NCI-H526 treated with DMSO at 0.1 percent for 48 hours (cell line): ENCODE measurements at regions not wholly inside any gene's neighbourhood (a gene's known extent, or its start where the extent isn't known, plus 50 kb on each side); places are given as distances from the start of the nearest gene placed in this dataset.
A peak's percentile ranks its signal among the peaks of the same experiment; 100 is the strongest.

ENCODE experiments used
- DNase-seq: peaks from one replicate; lab custom pipeline; 2025; lab: John Stamatoyannopoulos, UW

DNA sequence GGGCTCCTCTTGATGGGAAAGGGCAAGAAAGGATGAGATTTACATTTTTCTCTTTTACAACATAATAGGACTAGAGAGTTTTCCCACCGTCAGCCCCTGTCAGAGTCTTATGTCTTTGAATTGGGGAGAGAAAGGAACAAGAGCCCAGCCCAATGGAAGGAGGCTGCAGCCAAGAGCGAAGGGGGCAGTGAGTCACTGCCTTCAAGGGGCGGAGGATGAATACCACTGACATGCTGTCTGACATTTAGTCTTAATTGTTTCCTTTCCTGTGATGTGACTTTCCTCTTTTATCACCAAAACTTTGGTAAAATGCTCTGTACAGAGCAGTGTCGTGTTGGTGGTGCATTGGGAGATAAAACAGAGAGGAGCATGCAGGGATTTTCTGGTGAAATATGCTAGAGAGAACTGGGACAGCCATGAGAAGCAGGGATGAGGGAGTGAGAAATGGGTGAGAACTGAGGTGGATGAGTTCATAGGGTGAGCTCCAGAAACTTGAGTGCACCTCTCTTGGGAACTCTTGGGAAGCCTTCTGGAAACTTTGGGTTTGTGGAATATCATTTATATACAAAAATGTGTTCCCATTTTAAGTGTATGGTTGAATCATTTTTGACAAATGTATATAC is 179.9 kb upstream of the FGGY start:
- no peak for DNase-seq

DNA sequence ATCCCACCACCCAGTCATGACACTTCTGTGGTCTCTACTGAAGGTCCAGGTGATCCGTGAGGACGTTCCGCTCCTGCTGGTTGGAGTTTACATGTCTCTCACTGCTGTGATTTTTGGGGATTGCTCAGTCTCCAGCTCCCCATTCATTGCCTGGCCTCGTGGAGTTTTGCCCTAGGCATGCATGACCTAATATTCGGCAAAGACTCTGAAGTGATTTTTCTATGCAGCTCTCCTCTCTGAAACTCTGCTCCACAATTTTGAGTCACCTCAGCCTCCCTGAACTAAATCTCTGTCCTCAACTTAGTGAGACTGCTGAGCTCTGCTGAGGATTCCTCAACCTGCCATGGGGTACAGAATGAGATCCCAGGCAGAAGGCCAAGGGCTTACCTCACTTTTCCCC is 174.4 kb upstream of the FGGY start:
- DNase-seq: no peak

DNA sequence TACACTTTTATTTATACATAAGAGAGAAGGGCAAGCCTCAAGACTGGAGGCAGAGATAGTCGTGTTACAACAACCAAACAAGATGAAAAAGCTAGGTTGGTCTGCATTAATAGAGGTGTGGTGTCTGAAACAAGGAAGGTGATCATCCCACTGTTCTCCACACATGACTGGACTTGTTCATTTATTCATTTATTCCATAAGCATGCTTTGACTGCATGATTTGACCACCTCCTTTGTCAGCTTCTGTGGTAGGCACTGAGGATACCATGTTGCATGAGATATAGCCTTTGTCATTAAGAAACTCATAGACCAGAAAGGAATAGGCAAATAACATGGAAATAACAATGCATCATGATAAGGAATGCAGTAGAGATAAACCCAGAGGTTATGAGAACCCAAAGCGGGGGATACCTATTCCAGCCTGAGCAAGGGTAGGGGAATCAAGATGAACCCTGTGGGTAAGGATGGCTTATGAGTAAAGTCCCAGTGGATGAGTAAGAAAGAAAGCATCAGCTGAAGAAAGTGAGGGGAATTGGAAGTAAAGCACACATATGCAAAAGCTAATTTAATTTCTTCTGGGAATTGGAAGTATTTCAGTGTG is 173.7 kb upstream of the FGGY start:
- DNase-seq: peak; percentile 95

DNA sequence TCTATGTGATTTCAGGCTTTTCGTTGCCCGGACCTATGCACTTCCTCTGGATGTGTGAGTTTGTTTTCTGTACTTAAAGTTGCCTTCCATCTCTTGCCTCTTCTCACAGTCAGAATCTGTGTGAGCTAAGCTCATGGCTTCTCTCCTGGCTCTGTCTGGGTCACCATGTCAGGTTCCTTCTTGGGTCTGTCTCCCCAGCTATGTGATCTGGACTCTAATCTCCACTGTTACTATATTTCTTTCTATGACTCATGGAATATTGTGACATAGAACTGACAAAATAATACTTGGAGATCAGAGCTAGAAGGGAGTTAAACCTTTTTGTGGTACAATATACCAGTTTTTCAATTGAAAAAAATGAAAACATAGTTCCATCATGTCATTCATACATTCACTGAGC is 172.7 kb upstream of the FGGY start:
- no peak for DNase-seq

DNA sequence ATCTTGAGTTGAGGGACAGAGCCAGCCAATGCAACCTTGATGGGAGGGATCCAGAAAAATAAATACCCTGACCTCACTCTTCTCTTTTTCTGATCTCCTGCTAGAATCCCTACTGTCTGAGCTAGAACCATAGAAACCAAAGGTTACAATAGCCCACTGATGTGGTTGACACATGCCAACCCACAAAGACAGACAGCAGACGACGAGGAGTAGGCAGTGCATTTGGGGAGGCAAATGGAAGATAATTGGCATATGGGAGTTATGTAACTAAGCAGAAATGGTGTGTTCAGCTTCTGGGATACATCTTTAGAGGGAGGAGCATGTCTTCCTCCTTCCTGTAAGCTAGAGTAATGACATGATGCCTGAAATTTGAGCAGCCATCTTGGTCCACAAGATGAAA is 171.7 kb upstream of the FGGY start:
- DNase-seq: no peak

DNA sequence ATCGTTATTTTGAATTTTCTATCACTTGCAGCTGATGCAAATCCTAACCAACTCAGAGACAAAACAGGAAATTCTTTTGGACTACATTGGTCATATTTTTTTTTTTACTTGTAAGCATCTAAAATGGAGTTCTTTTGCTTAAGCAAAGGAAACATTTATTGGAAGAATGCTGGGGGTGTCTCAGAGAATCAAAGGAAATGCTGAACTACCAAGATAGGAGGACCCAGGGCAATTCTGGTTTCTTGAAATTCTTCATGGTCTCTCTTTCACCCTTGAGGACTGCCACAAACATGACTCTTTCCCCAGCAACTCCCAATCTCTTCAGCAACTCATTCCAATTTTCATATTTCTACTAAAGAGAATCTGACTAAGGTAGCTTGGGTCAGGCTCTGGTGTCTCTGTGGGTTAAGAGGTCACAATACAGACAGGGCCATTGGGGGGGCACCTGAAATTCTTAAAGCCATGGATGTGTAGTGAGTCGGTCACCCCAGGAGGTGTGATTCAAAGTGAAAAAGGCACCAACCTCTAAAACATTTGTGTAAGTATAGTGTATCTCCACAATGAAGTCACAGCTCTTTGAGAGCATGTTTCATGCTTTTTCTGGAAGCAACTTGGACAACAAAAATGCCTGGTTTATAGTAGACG is 171.1 kb upstream of the FGGY start:
- DNase-seq: no peak

DNA sequence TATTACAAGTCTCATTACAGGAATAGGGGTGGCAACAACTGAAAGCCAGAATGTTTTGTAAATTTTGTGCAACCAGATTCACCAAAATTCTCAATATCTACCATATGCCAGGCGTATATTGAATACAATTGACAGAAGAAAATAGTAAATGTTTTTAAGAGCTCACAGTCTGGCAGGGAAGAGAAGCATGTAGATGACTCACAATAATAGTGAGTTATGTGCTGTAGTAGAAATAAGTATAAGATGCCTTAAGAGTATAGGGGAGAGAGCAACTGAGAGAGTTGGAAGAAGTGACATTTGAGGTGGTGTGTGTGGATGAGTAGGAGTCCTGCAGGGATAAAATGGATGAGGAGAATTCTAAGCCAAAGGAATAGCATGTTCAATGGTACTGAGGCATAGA is 170.5 kb upstream of the FGGY start:
- DNase-seq: no peak

DNA sequence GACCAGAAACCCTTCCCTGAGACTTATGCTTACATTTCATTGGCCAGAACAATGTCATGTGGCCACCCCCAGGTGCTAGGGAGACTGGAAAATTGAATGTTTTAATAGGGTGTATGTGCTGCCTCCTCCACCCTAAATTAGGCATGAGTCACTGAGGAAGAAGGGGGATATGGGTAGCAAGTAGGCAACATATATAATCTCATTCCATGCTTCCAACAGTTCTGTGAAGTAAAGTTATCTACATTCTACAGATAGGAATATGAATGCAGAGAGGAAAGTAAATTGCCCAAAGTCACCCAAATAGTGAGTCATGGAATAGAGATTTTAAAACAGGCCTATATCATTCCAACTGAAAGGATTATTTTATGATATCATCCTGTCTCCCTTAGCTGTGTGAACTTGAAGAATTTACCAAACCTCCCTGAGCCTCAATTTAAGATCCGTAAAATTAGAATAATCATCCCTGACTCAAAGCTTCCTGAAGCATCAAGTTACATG is 168.6 kb upstream of the FGGY start:
- no peak for DNase-seq

DNA sequence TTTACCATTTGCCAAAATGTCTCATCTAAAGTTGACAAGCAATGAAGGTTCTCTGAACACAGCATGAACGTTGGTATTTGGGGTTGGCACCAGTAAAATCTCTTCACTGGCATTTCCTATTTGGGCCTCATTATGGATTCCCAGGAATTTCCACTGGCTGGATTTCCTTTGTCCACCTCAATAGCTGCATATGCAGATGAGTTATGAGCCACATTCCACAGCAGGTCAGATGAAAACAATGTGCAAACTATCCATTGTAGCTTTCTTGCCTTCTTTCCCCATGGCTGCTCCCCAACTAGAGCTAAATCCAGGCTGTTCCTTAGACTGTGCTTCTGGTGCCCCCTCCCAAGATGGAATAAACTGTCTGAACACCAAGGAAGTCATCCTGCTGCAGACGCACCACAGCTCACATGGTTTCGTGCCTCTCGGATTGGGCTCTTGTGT is 168.1 kb upstream of the FGGY start:
- DNase-seq: no peak

DNA sequence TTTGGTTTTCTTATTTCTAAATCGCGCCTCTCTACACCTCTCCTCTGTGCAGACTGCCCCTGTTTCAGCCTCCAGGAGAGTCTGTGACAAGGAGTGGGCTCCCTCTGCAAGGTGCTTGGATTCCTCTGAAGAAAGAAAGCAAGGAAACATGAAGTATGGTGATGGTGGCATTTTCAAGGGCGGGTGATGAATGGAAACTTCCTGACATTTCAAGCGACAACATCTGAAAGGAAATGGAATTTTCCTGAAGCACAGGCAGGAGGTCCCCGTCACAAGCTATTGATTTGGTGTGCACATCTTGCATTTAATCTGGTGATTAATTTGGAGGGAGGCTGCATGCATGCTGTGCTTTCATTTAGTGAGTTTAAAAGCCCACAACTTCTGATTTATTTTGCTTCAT is 164.6 kb upstream of the FGGY start:
- no peak for DNase-seq

DNA sequence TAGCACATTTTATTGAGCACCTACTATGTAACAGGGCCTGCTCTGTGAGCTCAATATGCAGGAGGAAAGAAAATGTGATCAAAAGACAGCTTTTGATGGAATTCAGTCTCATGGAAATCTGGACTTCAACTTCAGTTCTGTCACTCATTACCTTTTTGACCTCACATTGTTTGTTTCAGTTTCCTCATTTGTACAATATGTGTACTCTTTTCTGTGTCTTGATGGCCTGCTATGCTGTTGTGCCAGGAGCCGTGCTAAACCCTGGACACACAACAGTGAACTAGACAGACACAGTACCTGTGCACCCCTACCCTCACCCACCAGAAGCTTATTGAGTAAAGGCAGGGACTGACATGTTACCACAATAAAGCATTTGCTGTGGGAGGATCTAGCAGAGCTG is 162.9 kb upstream of the FGGY start:
- DNase-seq: no peak

DNA sequence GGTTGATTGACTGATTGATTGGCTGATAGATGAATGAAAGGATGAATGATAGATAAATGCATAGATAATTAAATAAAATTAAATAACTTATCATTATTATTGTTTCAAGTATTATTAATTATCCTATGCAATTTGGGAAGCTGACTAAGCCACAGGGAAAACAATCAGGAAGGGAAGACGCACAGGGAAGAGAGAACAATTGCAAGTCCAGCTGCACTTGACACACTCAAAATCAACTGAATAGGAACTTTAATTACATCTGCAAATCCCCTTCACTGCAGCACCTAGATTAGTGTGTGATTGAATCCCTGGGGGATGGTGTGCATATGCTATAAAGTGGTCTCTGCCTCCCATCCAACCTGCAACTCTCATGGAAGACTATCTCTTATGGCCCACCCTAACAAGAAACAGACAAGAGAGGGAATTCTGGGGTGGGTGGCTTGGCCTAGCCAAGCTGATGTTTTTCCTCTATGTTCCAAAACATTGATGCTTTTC is 161.1 kb upstream of the FGGY start:
- DNase-seq: no peak

DNA sequence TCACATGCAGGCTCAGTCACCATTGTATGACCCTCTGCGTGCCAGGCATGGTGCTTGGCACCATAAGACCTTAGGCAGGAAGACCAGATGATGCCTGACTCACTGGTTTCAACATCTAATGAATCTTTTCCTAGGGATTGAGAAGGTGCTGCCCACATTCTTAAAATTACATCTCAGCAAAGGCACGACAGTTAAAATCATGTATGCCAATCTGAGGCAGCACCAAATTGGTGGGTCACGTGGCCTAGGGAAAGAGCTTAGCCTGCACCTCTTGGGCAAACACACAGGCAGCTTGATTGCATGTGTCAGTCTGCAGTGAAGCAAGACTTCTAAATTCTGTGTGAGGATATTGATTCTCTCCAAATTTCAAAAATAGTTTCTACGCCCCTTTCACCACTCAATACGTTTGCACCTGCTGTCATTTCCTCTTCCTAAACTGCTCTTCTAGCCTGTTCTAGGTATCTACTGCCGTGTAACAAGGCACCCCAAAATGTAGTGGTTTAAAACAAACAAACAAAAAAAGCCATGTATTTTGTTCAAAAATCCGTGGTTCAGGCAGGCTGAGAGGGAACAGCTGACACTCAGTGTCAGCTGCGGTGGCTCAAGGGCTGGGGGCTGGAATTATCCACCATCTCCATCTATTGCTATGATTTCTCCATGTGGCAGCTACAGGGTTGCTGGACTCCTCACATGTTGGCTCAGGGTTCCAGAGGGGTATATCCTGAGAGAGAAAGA is 160.2 kb upstream of the FGGY start:
- DNase-seq: no peak

DNA sequence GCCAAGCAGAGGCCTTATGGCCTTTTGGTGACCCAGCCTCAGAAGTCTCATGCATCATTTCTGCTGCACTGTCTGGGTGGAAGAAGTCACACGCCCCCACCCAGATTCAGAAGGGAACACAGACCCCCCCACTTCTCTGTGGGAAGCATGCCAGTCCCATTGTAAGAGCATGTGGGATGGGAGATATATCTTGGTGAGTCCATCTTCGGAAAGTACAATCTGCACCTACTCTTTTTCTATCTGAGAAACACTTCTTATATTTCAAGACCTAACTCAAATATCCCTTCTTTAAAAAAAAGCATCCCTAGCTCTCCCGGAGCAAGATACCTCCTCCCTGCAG is 159.6 kb upstream of the FGGY start:
- DNase-seq: no peak

DNA sequence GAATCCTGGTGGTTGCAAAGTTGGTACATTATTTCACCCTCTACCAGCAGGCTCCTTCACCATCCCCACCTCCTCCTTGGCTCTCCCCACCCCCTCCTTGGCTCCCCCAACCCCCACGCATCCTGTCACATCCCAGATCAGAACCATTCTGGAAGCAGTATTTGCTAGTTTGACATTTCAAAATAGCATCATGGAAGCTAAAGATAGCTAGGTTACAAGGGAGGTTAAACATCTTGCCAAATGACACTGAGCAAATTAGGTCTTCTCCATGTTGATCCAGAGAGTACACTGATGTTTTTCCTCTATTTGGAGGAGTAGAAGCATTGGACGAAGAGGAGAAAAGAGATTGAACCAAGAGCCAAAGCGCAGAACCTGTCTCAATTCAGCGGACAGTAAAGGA is 158.9 kb upstream of the FGGY start:
- no peak for DNase-seq

DNA sequence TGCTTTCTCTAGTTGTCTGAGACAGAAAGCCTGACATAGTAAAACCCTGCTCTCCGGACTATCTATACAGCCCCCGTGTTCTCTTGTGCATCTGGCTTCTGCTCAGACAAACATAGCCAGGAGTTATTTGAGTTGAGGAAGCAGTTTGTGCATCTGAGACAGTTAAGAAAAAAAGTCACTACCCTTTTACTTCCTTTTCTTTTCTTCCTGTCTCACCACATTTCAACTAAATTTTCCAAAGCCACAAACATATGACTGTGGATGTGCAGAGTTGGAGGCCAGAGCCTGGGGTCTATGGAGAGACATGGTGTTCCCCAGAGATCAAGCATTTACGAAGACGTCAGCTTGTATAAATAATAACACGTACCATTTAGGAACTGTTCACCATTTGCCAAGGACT is 158.5 kb upstream of the FGGY start:
- DNase-seq: no peak

DNA sequence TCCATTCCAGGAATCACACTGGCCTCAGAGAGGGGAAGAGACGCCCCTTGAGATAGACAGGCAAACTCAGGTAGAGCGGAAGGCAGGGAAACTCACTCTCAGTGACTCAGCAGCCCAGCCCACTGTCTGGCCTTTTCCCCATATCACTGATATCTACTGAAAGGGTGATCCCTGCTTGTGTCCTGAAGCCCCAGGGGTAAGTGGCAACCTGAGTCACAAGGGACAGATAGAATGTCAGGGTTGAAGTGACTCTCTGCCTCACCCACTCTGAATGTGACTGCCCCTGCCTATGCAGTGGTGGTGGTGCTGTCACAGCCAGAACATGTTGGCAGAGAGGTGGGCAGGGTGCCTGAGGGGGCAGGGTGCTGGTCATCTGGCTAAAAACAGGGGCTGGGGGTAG is 157.5 kb upstream of the FGGY start:
- no peak for DNase-seq

DNA sequence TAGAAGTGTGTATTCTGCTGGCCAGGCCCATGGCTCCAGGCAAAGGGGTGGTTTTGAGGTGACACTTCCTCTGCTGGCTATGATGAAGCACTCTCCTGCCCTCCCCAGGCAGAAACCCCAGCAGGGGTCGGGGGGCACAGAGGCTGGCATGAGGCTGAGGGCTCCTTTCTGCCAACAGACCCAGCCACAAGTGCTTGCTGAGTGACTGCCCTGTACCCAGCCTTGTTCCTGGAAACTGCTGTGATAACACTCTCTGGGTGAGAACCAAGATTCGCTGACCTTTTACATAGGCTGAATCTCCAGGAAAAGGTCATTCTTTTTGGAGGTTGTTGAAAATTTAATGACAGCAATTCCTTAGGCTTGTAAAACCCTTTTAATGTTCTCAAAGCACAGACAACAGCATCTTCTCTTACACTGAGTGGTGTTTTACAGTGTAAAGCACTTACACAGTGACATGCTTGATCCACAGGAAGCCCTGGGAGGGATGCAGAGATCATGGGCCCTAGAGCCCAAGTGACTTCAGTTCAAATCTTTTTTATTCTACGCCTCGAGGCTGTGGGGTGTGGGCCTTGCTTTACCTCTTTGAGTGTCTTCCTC is 155.5 kb upstream of the FGGY start:
- no peak for DNase-seq

DNA sequence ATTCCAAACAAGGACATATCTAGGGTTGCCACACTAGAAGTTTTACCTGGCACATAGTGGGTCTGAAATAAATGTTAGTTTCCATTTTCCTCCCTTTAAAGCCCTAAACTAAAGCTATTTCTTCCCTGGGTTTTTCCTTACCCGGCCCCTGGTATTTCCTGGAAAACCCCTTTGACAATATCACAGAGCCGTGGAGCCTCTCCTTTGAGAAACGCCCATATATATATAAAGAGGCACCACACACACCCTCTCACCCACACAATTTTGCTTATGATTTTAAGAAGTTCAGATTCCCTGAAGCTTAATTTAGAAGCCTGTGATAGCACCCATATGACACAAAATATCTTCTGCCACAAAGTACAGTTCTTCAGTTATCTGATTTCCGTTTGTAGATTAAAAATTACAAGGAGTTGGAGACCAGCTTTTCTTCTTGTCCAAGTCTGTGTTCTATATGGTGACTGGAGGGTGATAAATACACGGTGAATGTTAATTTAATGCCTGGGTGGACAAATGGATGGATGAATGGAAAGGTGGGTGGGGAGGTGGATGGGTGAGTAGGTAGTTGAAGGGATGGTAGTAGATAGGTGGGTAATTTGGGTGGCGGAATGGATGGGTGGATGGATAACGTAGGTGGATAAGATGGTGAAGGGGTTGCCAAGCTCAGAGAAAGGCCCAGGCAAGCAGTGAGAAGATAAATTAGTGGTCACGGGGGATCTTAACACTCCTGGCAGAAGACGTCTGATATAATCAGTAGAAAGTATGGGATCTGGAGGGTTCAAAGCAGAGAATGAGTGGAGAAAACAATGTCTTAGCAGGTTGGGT is 154.4 kb upstream of the FGGY start:
- no peak for DNase-seq

DNA sequence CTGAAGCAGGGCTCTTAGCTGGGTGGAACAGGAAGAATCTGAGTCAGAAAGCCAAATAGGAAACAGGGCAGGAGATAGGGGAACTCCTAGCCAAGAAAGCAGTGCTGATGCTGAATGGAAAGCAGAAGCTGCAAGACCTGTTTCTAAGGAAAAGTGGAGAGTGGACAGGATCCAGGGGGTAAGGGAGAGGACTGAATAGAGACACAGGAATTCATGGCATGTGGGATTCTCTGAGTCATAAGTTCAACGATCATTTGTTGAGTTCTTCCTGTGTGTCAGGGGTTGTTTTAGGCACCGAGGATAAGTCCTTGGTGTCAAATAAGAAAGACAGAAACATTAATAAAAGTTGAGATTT is 153.8 kb upstream of the FGGY start:
- no peak for DNase-seq

DNA sequence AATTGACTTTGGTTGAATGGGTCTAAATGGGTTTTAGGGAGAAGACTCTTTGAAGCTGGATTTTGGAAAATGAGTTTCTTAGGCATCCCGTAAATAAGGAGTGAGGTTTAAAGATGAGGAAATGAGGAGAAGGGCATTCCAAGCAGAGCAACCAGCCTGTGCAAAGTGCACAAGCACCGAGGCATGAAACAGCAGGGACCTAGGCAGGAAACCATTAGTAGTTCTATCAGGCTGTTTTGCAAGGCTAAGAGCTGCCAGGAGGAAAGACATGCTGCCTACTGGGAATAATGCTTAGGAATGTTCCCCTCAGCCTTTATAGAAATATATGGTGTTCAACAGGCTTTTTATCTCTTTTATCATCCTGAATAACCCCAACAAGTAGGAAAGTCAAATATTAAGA is 153.1 kb upstream of the FGGY start:
- DNase-seq: no peak

DNA sequence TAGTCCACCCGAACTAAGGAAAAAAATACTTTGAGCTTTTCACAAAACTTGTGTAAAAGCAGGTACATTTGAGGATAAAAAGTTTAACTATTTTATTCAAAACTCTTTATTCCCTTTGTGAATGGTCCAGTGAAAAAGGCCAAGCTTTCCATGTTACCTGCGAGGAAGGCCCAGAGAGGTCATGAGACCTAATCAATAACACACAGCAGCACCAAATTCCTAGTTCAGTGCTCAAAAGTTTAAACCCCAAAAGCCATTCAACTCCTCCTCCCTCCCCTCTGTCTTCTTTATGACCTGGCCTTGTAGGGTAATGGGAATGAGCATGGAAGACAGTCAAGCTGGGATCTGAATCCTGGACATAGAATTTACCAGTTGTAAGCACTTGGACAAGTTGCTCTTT is 151.9 kb upstream of the FGGY start:
- no peak for DNase-seq
